Panc1 (cell line): ENCODE measurements at regions not wholly inside any gene's neighbourhood (a gene's known extent, or its start where the extent isn't known, plus 50 kb on each side); places are given as distances from the start of the nearest gene placed in this dataset.

Experiments
- ATAC-seq: fragments of 200-7000 bp; cut with Tn5 transposase; 2 replicates; pipeline ENCODE4 v1.9.1; 2020; ENCODE audit warnings: mild to moderate bottlenecking, moderate library complexity
- BruUV-seq: library from RNA; stranded (reverse); fragments of 400-500 nt; replicated peaks from 2 replicates; lab custom pipeline; 2021; lab: Mats Ljungman, UMichigan
- CTCF ChIA-PET: fragments of 300-600 bp; sonication (Branson Sonifier 250); formaldehyde crosslinking; loops from one replicate; lab custom pipeline; 2022; ENCODE audit warnings: antibody characterized with exemption; lab: Charles Lee
- POLR2A ChIA-PET: fragments of 300-600 bp; sonication (Branson Sonifier 250); formaldehyde crosslinking; loops from one replicate; lab custom pipeline; 2022; ENCODE audit warnings: antibody characterized with exemption; lab: Charles Lee
- DNase-seq: peaks from one replicate; pipeline ENCODE4 v3.0.0-alpha.2; 2010; ENCODE audit warnings: low read depth, low spot score
- H3K27ac ChIP-seq: 2 replicates; pipeline ENCODE4 v1.5.1; 2011; ENCODE audit warnings: mild to moderate bottlenecking, low read length, inconsistent platforms
- H3K27me3 ChIP-seq: fragments of 200-500 bp; sonication (Bioruptor generic); 2 replicates; pipeline ENCODE4 v1.6.0; 2014; ENCODE audit warnings: low read length, inconsistent platforms; ENCODE audit not compliant: control insufficient read depth, insufficient read depth
- H3K36me3 ChIP-seq: fragments of 200-500 bp; sonication (Bioruptor generic); 2 replicates; pipeline ENCODE4 v1.5.1; 2014; ENCODE audit warnings: inconsistent platforms, mild to moderate bottlenecking, low read length, moderate library complexity; ENCODE audit not compliant: control insufficient read depth, insufficient read depth
- H3K4me1 ChIP-seq: 2 replicates; pipeline ENCODE4 v1.5.1; 2011; ENCODE audit warnings: inconsistent platforms, mild to moderate bottlenecking, low read length, moderate library complexity; ENCODE audit not compliant: control insufficient read depth, insufficient read depth
- H3K4me3 ChIP-seq, 2 experiments: 2 replicates each; pipeline ENCODE4 v1.5.1; 2011 to 2012; ENCODE audit warnings: low read depth in 2 of 2, low read length in 2 of 2, mild to moderate bottlenecking in 2 of 2, inconsistent platforms in 1 of 2, moderate library complexity in 1 of 2
- H3K9me3 ChIP-seq: fragments of 200-500 bp; sonication (Bioruptor generic); 2 replicates; pipeline ENCODE4 v1.5.1; 2014; ENCODE audit warnings: low read depth, mild to moderate bottlenecking, inconsistent platforms, low read length, moderate library complexity; ENCODE audit not compliant: control insufficient read depth, insufficient read depth
- POLR2AphosphoS5 ChIP-seq: IDR thresholded peaks from 2 replicates; pipeline ENCODE4 v1.6.1; 2012; ENCODE audit warnings: mild to moderate bottlenecking, low read depth, low read length, moderate library complexity
- SIN3A ChIP-seq: IDR thresholded peaks from 2 replicates; pipeline ENCODE4 v1.6.1; 2012; ENCODE audit warnings: low read depth, mild to moderate bottlenecking, low read length, moderate library complexity, borderline replicate concordance; ENCODE audit not compliant: insufficient read depth
- TCF7L2 ChIP-seq: IDR thresholded peaks from 2 replicates; pipeline ENCODE4 v1.6.1; 2011; ENCODE audit warnings: mild to moderate bottlenecking, low read depth, low read length, inconsistent platforms
- in situ Hi-C: cut with HindIII; loops from 2 replicates; pipeline ENCODE4 v1.10.0; 2016; ENCODE audit warnings: low sequenced_read_pairs, low pct_unique_long_range_greater_than_20kb
- intact Hi-C: fragments of 100-400 bp; cut with micrococcal nuclease; formaldehyde crosslinking; loops from one replicate; pipeline ENCODE4 v1.10.0; 2022; ENCODE audit not compliant: unreplicated experiment
- TF ChIP-seq, protein P1 (sequence below): fragments of 450-650 bp; IDR thresholded peaks from 2 replicates; pipeline ENCODE4 v1.5.1; 2017; ENCODE audit warnings: mild to moderate bottlenecking
- TF ChIP-seq, protein P2 (sequence below), 2 experiments: IDR thresholded peaks; 2 replicates each; pipeline ENCODE4 v1.6.1; 2011 to 2012; ENCODE audit warnings: low read depth in 2 of 2, control low read depth in 1 of 2, low read length in 1 of 2, mild to moderate bottlenecking in 1 of 2, moderate library complexity in 1 of 2; ENCODE audit not compliant: insufficient read depth in 1 of 2

DNA sequence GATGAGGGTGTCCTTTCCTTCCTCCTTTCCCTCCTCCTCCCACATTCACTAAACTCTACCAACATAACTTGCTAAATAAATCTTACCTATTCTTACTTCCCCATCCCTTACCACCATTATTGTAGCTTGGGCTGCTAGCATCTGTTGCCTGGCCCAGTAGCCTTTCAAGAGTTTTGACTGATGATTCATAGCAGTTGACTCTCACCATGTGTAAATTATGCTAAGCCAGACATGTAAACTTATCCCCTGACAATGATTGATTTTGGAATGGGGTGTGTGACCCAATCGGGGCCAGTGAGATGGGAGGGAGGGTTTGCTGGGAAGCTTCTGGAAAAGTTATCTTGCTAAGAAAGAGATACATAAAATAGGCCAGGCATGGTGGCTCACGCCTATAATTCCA, 161.8 kb upstream of the SPRY4 start:
- no peak for DNase-seq
- in situ Hi-C loops: no loop called here

DNA sequence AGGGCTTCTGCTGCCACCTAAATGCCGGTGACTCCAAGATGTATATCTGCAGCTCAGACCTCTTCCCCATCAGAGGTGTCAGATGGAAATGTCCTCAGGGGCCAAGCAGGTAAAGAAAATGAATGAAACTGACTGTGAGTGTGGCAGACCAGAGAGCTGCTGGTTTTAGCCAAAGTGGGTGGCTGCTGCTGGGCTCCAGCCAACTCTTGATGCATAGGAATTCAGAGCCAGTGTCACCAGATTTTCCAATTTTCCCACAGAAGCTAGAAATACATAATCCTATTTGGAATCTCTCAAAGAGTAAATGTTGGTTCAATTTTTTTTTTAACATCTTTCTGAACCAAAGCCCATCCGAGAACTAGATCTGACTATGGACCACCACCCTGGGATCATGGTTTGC, 161.2 kb upstream of the SPRY4 start:
- ChIA-PET POLR2A (no interaction called here), CTCF (no interaction called here)
- in situ Hi-C loops: no loop called here
- Histone ChIP-seq H3K36me3 (no peaks in the 10 kb centered on the region), H3K9me3 (no peaks in the 10 kb centered on the region), H3K4me3 (no peak overlapping the region), H3K27me3 (no peaks in the 10 kb centered on the region), H3K4me1 (no peaks in the 10 kb centered on the region), H3K27ac (no peak overlapping the region)
- intact Hi-C loops: no loop called here
- no peak for DNase-seq
- BruUV-seq: no TSS peak
- no peak for ATAC-seq
- TF ChIP-seq TCF7L2: no peak
- TF ChIP-seq, protein P1, sequence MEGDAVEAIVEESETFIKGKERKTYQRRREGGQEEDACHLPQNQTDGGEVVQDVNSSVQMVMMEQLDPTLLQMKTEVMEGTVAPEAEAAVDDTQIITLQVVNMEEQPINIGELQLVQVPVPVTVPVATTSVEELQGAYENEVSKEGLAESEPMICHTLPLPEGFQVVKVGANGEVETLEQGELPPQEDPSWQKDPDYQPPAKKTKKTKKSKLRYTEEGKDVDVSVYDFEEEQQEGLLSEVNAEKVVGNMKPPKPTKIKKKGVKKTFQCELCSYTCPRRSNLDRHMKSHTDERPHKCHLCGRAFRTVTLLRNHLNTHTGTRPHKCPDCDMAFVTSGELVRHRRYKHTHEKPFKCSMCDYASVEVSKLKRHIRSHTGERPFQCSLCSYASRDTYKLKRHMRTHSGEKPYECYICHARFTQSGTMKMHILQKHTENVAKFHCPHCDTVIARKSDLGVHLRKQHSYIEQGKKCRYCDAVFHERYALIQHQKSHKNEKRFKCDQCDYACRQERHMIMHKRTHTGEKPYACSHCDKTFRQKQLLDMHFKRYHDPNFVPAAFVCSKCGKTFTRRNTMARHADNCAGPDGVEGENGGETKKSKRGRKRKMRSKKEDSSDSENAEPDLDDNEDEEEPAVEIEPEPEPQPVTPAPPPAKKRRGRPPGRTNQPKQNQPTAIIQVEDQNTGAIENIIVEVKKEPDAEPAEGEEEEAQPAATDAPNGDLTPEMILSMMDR: no peak
- no peak for TF ChIP-seq POLR2AphosphoS5
- no peak for TF ChIP-seq SIN3A
- TF ChIP-seq, protein P2, sequence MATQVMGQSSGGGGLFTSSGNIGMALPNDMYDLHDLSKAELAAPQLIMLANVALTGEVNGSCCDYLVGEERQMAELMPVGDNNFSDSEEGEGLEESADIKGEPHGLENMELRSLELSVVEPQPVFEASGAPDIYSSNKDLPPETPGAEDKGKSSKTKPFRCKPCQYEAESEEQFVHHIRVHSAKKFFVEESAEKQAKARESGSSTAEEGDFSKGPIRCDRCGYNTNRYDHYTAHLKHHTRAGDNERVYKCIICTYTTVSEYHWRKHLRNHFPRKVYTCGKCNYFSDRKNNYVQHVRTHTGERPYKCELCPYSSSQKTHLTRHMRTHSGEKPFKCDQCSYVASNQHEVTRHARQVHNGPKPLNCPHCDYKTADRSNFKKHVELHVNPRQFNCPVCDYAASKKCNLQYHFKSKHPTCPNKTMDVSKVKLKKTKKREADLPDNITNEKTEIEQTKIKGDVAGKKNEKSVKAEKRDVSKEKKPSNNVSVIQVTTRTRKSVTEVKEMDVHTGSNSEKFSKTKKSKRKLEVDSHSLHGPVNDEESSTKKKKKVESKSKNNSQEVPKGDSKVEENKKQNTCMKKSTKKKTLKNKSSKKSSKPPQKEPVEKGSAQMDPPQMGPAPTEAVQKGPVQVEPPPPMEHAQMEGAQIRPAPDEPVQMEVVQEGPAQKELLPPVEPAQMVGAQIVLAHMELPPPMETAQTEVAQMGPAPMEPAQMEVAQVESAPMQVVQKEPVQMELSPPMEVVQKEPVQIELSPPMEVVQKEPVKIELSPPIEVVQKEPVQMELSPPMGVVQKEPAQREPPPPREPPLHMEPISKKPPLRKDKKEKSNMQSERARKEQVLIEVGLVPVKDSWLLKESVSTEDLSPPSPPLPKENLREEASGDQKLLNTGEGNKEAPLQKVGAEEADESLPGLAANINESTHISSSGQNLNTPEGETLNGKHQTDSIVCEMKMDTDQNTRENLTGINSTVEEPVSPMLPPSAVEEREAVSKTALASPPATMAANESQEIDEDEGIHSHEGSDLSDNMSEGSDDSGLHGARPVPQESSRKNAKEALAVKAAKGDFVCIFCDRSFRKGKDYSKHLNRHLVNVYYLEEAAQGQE (IDR thresholded peaks at IDR 0.05; ENCODE audit: insufficient read depth in 1 of 2, low read depth in 2 of 2, low read length in 1 of 2): no peak

More for the DNA sequence above, 161.8 kb upstream of the SPRY4 start:
- TF ChIP-seq POLR2AphosphoS5: no peak
- TF ChIP-seq TCF7L2: no peak
- TF ChIP-seq, protein P1: no peak
- TF ChIP-seq, protein P2 (IDR thresholded peaks at IDR 0.05; ENCODE audit: insufficient read depth in 1 of 2, low read depth in 2 of 2, low read length in 1 of 2): no peak
- TF ChIP-seq SIN3A: no peak
- Histone ChIP-seq H3K4me3 (no peak overlapping the region), H3K9me3 (no peaks in the 10 kb centered on the region), H3K4me1 (no peaks in the 10 kb centered on the region), H3K27me3 (no peaks in the 10 kb centered on the region), H3K36me3 (no peaks in the 10 kb centered on the region), H3K27ac (no peak overlapping the region)
- intact Hi-C loops: no loop called here
- POLR2A ChIA-PET: no interaction called here
- ATAC-seq: no peak
- no TSS peak for BruUV-seq
- CTCF ChIA-PET: no interaction called here
